ENCODE measurements at regions not wholly inside any gene's neighbourhood (a gene's known extent, or its start where the extent isn't known, plus 50 kb on each side); places are given as distances from the start of the nearest gene placed in this dataset.

GRCh38 chr12:4133029-4133428 lies 140.5 kb upstream of the CCND2 start:
- TF ChIP-seq CTCF (IDR thresholded peaks at IDR 0.05; ENCODE audit: insufficient read depth, low read length, poor library complexity, severe bottlenecking): no peak
- no peak overlapping the region for H3K4me2 ChIP-seq (ENCODE audit: low read depth, low read length, poor library complexity, severe bottlenecking)
- no peaks in the 10 kb centered on the region for H3K27me3 ChIP-seq (ENCODE audit: low read length)
- H3K27ac ChIP-seq (ENCODE audit: low read depth, low read length): no peak overlapping the region
- H3K4me3 ChIP-seq (ENCODE audit: insufficient read depth, low read length, poor library complexity, severe bottlenecking): no peak overlapping the region
- no peaks in the 10 kb centered on the region for H3K79me2 ChIP-seq (ENCODE audit: insufficient read depth, low read length)
- H3K9ac ChIP-seq (ENCODE audit: low read length): no peak overlapping the region
- no peaks in the 10 kb centered on the region for H3K9me3 ChIP-seq (ENCODE audit: insufficient read depth, low read length)
- no peaks in the 10 kb centered on the region for H4K20me1 ChIP-seq (ENCODE audit: low read depth, low read length)
- H3K9me2 ChIP-seq (replicated peaks; ENCODE audit: insufficient read depth, low read length): no peaks in the 10 kb centered on the region
- H2AFZ ChIP-seq (ENCODE audit: low read depth, low read length, severe bottlenecking): no peak overlapping the region
- no peaks in the 10 kb centered on the region for H3F3A ChIP-seq (ENCODE audit: insufficient read depth)
- H3K36me3 ChIP-seq (ENCODE audit: low read length): no peaks in the 10 kb centered on the region

- no peaks in the 10 kb centered on the region for H3K36me3 ChIP-seq (ENCODE audit: low read length)
- no peak for TF ChIP-seq EZH2phosphoT487 (conservative IDR thresholded peaks at IDR 0.05; ENCODE audit: low read length)
- no peak for TF ChIP-seq CTCF (IDR thresholded peaks at IDR 0.05; ENCODE audit: insufficient read depth, low read length, poor library complexity, severe bottlenecking)
- H3K27ac ChIP-seq (ENCODE audit: low read depth, low read length): no peak overlapping the region
- no peak overlapping the region for H3K4me3 ChIP-seq (ENCODE audit: insufficient read depth, low read length, poor library complexity, severe bottlenecking)
- H2AFZ ChIP-seq (ENCODE audit: low read depth, low read length, severe bottlenecking): no peak overlapping the region
- H3K27me3 ChIP-seq (ENCODE audit: low read length): no peaks in the 10 kb centered on the region
- H3F3A ChIP-seq (ENCODE audit: insufficient read depth): no peaks in the 10 kb centered on the region
- no peak overlapping the region for H3K4me2 ChIP-seq (ENCODE audit: low read depth, low read length, poor library complexity, severe bottlenecking)
- H3K79me2 ChIP-seq (ENCODE audit: insufficient read depth, low read length): no peaks in the 10 kb centered on the region
- H3K9me3 ChIP-seq (ENCODE audit: insufficient read depth, low read length): no peaks in the 10 kb centered on the region
- H4K20me1 ChIP-seq (ENCODE audit: low read depth, low read length): no peaks in the 10 kb centered on the region
- H3K9me2 ChIP-seq (replicated peaks; ENCODE audit: insufficient read depth, low read length): no peaks in the 10 kb centered on the region
- no peak overlapping the region for H3K9ac ChIP-seq (ENCODE audit: low read length)
These were observed 152.0 kb upstream of the CCND2 start for GRCh38 chr12:4121506-4122020.

GRCh38 chr12:4120316-4120917 lies 153.1 kb upstream of the CCND2 start:
- H4K20me1 ChIP-seq (ENCODE audit: low read depth, low read length): no peaks in the 10 kb centered on the region
- no peaks in the 10 kb centered on the region for H3K27me3 ChIP-seq (ENCODE audit: low read length)
- no peaks in the 10 kb centered on the region for H3K36me3 ChIP-seq (ENCODE audit: low read length)
- no peak overlapping the region for H3K4me3 ChIP-seq (ENCODE audit: insufficient read depth, low read length, poor library complexity, severe bottlenecking)
- TF ChIP-seq CTCF (IDR thresholded peaks at IDR 0.05; ENCODE audit: insufficient read depth, low read length, poor library complexity, severe bottlenecking) (no peak), EZH2phosphoT487 (conservative IDR thresholded peaks at IDR 0.05; ENCODE audit: low read length) (no peak)
- H3K9ac ChIP-seq (ENCODE audit: low read length): no peak overlapping the region
- H3F3A ChIP-seq (ENCODE audit: insufficient read depth): no peaks in the 10 kb centered on the region
- H3K4me2 ChIP-seq (ENCODE audit: low read depth, low read length, poor library complexity, severe bottlenecking): no peak overlapping the region
- no peak overlapping the region for H2AFZ ChIP-seq (ENCODE audit: low read depth, low read length, severe bottlenecking)
- no peaks in the 10 kb centered on the region for H3K9me2 ChIP-seq (replicated peaks; ENCODE audit: insufficient read depth, low read length)
- H3K9me3 ChIP-seq (ENCODE audit: insufficient read depth, low read length): no peaks in the 10 kb centered on the region
- no peaks in the 10 kb centered on the region for H3K79me2 ChIP-seq (ENCODE audit: insufficient read depth, low read length)
- no peak overlapping the region for H3K27ac ChIP-seq (ENCODE audit: low read depth, low read length)

Measured in SU-DHL-6 (cell line).